Skeletal muscle satellite cell (primary cell): ENCODE measurements at regions not wholly inside any gene's neighbourhood (a gene's known extent, or its start where the extent isn't known, plus 50 kb on each side); places are given as distances from the start of the nearest gene placed in this dataset.

ENCODE experiments used
- H3K27me3 ChIP-seq: 2 replicates; pipeline ENCODE4 v1.7.0; 2013; ENCODE audit warnings: low read length; ENCODE audit not compliant: control insufficient read depth, insufficient read depth
- H3K36me3 ChIP-seq: 2 replicates; pipeline ENCODE4 v1.7.0; 2013; ENCODE audit warnings: mild to moderate bottlenecking, control low read depth, low read length; ENCODE audit not compliant: insufficient read depth
- H3K4me1 ChIP-seq: 2 replicates; pipeline ENCODE4 v1.7.0; 2013; ENCODE audit warnings: low read length; ENCODE audit not compliant: control insufficient read depth, insufficient read depth
- H3K4me2 ChIP-seq: 2 replicates; pipeline ENCODE4 v1.7.0; 2013; ENCODE audit warnings: mild to moderate bottlenecking, low read length
- H3K4me3 ChIP-seq: 2 replicates; pipeline ENCODE4 v1.7.0; 2013; ENCODE audit warnings: low read length
- H3K9ac ChIP-seq: 2 replicates; pipeline ENCODE4 v1.7.0; 2013; ENCODE audit warnings: mild to moderate bottlenecking, low read depth, low read length, moderate library complexity
- H3K9me3 ChIP-seq: replicated peaks from 2 replicates; pipeline ENCODE4 v1.7.0; 2013; ENCODE audit warnings: mild to moderate bottlenecking, control low read depth, low read length

DNA sequence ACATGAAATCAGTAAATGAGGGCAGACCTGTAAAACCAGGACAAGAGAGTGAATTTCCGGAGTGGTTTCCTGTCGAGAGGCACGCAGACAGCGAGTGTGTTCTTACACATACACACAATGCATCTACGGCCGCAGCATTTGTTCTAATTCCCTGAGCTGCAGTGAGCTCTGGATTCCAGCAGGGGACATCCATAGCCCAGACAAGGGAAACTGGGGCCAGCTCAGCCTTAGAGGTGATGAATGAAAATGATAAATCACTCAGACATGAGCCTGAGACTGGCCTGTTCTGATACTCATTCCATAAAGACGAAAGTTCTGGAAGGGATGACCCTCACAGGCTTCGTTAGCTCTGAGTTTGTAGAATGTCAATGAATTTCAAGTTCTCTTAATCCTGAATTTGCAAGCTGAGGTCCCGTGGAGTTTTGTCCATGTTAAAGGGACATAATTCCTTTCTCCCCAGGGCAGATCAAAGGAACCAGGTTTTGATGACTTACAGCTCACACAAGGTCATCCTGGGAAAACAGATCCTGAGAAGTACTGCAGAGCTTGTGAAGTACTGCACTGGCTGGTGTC, 207.9 kb upstream of the C1orf87 start:
- H3K4me2 ChIP-seq = peak overlapping the region; percentile 58
- H3K36me3 ChIP-seq = no peaks in the 10 kb centered on the region
- peaks cover 34% of the 10 kb centered on the region for H3K4me1 ChIP-seq
- H3K27me3 ChIP-seq = no peaks in the 10 kb centered on the region
- H3K4me3 ChIP-seq = no peak overlapping the region
- H3K9ac ChIP-seq = peak overlapping the region; percentile 21
- H3K9me3 ChIP-seq = no peaks in the 10 kb centered on the region

DNA sequence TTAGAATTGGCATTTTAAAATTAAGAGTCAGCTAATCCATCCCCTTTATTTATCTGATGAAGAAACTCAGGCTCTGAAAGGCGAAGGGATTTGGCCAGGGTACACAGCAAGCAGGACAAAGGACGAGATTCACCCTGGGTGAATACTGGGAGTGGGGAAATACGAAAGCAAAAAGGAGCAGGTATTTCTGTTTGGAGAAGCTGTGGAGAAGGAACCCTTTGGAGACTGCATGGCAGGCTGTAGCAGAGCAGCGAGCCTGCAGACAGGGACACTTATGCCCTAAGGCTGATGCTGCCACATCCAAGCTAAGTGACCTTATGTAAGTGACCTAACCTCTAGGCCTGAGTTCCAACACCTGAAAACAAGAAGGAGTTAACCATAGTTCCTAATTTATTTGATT, 207.2 kb upstream of the C1orf87 start:
- H3K4me1 ChIP-seq = peaks cover 34% of the 10 kb centered on the region
- peak overlapping the region; percentile 58 for H3K4me2 ChIP-seq
- no peak overlapping the region for H3K4me3 ChIP-seq
- H3K27me3 ChIP-seq = no peaks in the 10 kb centered on the region
- peak overlapping the region; percentile 21 for H3K9ac ChIP-seq
- H3K9me3 ChIP-seq = no peaks in the 10 kb centered on the region
- no peaks in the 10 kb centered on the region for H3K36me3 ChIP-seq

DNA sequence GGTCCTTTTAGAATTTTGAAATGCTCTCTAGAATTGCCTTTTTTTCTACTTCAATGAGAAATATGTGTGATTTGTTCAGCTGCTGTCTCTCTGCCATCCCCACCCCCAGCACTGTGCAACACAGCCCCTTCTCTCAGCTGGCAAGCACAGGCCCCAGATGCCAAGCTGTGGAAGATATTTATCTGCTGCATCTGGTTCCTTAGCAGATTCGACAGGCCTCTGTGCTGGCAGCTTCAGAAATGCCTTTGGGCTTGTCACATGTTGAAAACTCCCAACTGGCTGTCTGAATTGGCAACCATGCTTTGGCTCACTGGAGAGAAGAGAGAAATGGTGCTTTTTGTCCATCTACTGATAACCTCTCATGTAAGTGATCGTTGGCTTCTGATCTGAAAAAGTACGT, 206.7 kb upstream of the C1orf87 start:
- Histone ChIP-seq H3K36me3 (no peaks in the 10 kb centered on the region), H3K9ac (peak overlapping the region; percentile 21), H3K4me2 (peak overlapping the region; percentile 34), H3K4me1 (peaks cover 34% of the 10 kb centered on the region), H3K27me3 (no peaks in the 10 kb centered on the region), H3K4me3 (no peak overlapping the region), H3K9me3 (no peaks in the 10 kb centered on the region)

DNA sequence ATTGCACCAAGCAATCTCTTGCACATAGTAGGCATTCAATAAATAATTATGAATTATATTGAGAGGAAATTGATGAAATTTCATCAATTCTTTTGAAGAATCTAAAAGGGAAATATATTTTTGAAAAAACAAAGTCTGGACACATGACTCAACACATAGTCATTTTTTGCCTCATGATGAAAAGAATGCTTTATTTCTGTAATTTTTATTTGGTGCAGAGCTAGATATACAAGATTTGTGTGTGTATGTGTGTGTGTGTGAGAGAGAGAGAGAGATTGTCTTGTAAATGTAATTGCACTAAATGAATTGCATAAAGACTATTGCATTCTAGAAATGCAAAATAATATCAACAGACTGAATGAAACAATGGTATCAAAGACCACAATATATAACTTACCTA, 206.2 kb upstream of the C1orf87 start:
- H3K4me2 ChIP-seq = peak overlapping the region; percentile 34
- no peak overlapping the region for H3K9ac ChIP-seq
- no peaks in the 10 kb centered on the region for H3K27me3 ChIP-seq
- peaks cover 34% of the 10 kb centered on the region for H3K4me1 ChIP-seq
- H3K4me3 ChIP-seq = no peak overlapping the region
- H3K36me3 ChIP-seq = no peaks in the 10 kb centered on the region
- no peaks in the 10 kb centered on the region for H3K9me3 ChIP-seq

DNA sequence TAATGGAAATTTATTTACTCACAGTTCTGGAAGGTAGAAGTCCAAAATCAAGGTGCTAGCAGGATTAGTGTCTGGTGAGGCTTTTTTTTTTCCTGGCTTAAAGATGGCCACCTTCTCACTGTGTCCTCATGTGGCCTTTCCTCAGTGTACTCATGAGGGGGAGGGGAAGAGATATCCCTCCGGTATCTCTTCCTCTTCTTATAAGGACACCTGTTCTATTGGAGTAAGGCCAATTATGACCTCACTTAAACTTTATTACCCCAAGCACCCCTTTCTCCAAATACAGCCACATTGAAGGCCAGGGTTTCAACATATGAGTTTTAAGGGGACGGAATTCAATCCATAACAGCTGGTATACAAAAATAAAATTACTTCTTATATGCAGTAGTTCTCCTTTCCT, 203.7 kb upstream of the C1orf87 start:
- Histone ChIP-seq H3K27me3 (no peaks in the 10 kb centered on the region), H3K4me1 (peaks cover 24% of the 10 kb centered on the region), H3K4me2 (no peak overlapping the region), H3K36me3 (no peaks in the 10 kb centered on the region), H3K4me3 (no peak overlapping the region), H3K9ac (no peak overlapping the region), H3K9me3 (no peaks in the 10 kb centered on the region)

DNA sequence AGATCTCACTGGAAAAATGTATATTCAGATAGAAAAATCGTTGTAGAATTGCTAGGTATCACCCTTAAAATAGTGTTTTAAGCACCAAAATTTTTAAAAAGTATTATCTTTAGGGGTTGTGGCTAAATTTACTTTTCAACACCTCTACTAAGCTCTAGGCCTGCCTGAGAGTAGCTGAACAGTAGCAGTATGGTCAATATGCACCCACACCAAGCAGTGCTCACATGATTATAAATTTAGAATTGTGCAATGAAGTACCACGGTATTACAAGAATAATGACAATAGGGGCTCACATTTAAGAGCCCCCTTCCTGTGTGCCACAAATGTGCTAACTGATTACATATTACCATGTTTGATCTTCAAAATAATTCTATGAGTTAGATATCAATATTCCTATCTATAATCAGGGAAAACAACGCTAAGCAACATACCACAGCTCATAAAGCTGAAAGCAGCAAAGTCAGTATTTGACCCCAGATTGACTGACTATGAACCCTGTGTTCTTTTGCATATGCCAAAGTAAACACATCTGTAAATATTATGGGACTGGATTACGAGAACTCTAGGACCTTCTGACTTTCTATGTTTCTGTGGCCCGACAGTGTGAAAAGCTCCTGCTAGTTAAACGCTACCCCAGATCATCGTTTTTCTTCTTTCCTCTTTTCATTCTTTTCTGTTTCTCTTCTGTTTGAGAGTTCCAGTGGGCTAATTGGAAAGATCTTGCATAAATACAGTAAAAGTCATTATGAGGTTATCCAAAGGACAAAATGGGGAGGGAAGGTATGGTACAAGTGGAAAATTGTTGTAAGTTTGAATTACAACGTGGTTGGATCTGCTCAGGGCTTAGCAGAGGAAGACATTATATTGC, 201.1 kb upstream of the C1orf87 start:
- H3K9ac ChIP-seq = no peak overlapping the region
- no peaks in the 10 kb centered on the region for H3K27me3 ChIP-seq
- no peaks in the 10 kb centered on the region for H3K36me3 ChIP-seq
- H3K4me2 ChIP-seq = no peak overlapping the region
- H3K4me3 ChIP-seq = no peak overlapping the region
- no peaks in the 10 kb centered on the region for H3K9me3 ChIP-seq
- peaks cover 4% of the 10 kb centered on the region for H3K4me1 ChIP-seq

DNA sequence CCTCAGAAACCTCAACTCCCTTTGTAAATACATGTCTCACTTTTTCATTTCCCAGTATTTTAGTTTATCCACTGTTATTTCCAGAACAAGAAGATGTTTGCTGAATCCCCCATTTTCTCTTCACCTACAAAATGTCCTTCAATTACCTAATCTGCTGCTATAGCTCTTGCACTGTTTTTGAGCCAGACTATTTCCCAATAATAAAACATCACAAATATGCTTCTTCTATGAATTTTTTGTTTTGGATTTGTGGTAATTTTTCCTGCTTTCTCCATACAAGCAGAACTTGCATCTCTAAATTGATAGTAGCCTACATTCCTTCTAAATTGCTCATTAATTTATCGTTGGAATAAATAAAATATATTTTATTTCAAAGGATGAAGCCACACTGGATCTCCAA, 199.6 kb upstream of the C1orf87 start:
- no peak overlapping the region for H3K9ac ChIP-seq
- no peaks in the 10 kb centered on the region for H3K4me1 ChIP-seq
- no peak overlapping the region for H3K4me2 ChIP-seq
- H3K36me3 ChIP-seq = no peaks in the 10 kb centered on the region
- H3K9me3 ChIP-seq = no peaks in the 10 kb centered on the region
- H3K4me3 ChIP-seq = no peak overlapping the region
- H3K27me3 ChIP-seq = no peaks in the 10 kb centered on the region

DNA sequence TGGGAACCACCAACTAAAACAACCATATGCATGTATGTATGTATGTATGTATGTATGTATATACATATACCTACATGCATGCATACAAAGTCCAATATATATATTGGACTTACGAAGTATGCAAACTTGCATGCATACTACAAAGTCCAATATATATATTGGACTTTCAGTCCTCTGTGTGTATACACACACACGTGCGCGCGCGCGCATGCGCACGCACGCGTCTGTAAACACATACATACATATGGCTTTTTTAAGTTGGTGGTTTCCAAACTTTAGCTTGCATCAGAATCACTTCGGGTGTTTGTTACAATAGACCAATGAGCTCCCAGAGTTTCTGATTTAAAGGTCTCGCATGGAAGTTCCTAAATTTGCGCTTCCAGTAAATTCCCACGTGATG, 197.5 kb upstream of the C1orf87 start:
- no peak overlapping the region for H3K9ac ChIP-seq
- H3K27me3 ChIP-seq = no peaks in the 10 kb centered on the region
- H3K4me3 ChIP-seq = no peak overlapping the region
- H3K4me1 ChIP-seq = peaks cover 6% of the 10 kb centered on the region
- no peaks in the 10 kb centered on the region for H3K9me3 ChIP-seq
- no peaks in the 10 kb centered on the region for H3K36me3 ChIP-seq
- no peak overlapping the region for H3K4me2 ChIP-seq

DNA sequence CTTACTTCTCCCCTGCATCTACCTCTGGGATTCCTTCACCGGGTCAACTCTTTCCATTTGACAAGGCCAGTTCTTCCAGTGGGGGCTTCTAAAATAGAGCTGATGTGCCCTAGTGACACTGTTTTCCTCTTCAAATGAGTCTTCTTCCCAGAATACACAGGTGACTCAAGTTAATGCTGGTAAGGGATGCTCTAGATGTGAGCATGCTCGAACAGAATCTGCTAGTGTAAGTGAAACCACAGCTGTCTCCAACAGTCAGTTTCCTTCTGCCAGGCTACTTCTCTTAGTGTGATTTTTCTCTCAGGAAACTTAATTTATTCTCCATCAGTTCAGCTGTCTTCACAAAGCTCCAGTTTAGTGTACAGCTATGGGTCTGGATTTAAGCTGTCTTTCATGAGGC, 194.9 kb upstream of the C1orf87 start:
- Histone ChIP-seq H3K27me3 (no peaks in the 10 kb centered on the region), H3K4me3 (no peak overlapping the region), H3K9ac (no peak overlapping the region), H3K4me1 (peaks cover 11% of the 10 kb centered on the region), H3K36me3 (no peaks in the 10 kb centered on the region), H3K4me2 (no peak overlapping the region), H3K9me3 (no peaks in the 10 kb centered on the region)

DNA sequence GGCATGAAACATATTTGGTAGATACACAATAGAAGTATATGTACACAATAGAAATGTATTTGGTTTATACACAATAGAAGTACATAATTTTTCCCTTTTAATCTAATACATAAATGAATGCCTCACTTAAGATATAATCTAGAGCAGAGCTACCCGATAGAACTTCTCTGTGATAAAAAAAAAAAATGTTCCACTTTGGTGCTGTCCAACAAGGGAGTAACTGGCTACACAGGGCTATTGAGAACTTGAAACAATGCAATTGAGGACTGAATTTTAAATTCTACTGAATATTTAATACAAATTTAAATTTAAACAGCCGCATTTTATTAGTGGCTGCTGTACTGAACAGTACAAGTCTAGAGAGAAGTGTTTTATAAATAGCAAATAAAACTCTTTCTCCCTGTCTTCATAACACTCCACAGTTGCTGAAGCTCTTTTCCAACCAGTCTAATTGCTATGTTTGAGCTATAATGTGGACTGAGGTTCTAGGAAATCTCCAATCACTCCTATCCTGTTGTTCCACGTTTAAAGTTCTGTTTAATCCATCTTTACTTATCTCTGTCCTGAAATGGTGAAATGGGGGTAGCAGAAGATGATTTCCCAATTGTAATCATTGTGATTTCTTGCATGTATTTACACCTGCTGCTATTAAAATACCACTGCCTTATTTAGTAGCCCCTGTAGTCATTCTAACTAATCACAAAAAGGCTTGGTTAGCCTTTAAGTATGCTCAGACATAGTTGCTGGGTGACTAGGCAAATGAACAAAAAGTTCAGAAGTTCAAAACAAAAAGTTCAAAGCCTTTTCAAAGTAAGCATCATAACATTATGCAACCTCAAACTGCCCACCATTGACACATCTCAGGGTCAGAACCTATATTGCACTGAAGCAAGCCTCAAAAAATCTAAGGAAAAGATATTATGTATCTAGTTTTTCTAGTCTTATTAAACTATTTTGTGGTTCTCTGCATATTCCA, 192.3 kb upstream of the C1orf87 start:
- no peaks in the 10 kb centered on the region for H3K9me3 ChIP-seq

DNA sequence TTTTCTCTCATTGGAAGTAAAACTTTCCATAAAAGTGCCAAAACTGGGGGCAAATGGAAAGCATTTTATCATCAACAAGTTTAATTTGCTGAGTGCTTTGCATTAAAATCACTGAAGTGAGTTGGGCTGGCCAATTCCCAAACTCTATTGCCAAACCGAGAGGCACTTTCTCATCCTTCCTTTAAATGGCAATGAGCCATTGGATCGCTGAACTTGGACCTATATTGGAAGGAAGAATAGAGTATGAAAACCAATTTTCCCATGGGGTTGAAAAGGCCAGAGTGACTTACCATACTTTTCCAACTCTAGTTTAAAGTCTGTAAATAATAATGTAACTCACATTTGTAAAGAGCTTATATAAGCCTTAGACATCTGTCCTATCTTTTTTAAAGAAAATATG, 189.1 kb upstream of the C1orf87 start:
- Histone ChIP-seq H3K4me3 (no peak overlapping the region), H3K36me3 (no peaks in the 10 kb centered on the region), H3K4me2 (no peak overlapping the region), H3K27me3 (no peaks in the 10 kb centered on the region), H3K9me3 (no peaks in the 10 kb centered on the region), H3K9ac (no peak overlapping the region), H3K4me1 (peaks cover 11% of the 10 kb centered on the region)

More for the DNA sequence above, 192.3 kb upstream of the C1orf87 start:
- H3K4me1 ChIP-seq = peaks cover 11% of the 10 kb centered on the region
- no peaks in the 10 kb centered on the region for H3K36me3 ChIP-seq
- H3K9ac ChIP-seq = no peak overlapping the region
- H3K4me2 ChIP-seq = peak overlapping the region; percentile 27
- H3K4me3 ChIP-seq = no peak overlapping the region
- no peaks in the 10 kb centered on the region for H3K27me3 ChIP-seq
